H9 (cell line): ENCODE measurements at regions not wholly inside any gene's neighbourhood (a gene's known extent, or its start where the extent isn't known, plus 50 kb on each side); places are given as distances from the start of the nearest gene placed in this dataset.

Source experiments
- DNase-seq: peaks from one replicate; pipeline ENCODE4 v3.0.0-alpha.2; 2017
- H2AFZ ChIP-seq: one replicate; pipeline ENCODE4 v1.6.1; 2013; ENCODE audit warnings: mild to moderate bottlenecking, low read length, control low read depth, moderate library complexity
- H2AK5ac ChIP-seq: 2 replicates; pipeline ENCODE4 v1.6.1; 2013; ENCODE audit warnings: low read length, control low read depth, mixed read lengths; ENCODE audit not compliant: insufficient read length
- H2BK120ac ChIP-seq: one replicate; pipeline ENCODE4 v1.6.1; 2013; ENCODE audit warnings: low read depth, mild to moderate bottlenecking, low read length, control low read depth, inconsistent platforms; ENCODE audit not compliant: poor library complexity, severe bottlenecking
- H2BK12ac ChIP-seq: 2 replicates; pipeline ENCODE4 v1.6.1; 2013; ENCODE audit warnings: low read length, control low read depth, mixed read lengths, low read depth; ENCODE audit not compliant: insufficient read length
- H2BK15ac ChIP-seq: 2 replicates; pipeline ENCODE4 v1.6.1; 2013; ENCODE audit warnings: low read depth, low read length, control low read depth
- H2BK20ac ChIP-seq: one replicate; pipeline ENCODE4 v1.6.1; 2013; ENCODE audit warnings: low read depth, mild to moderate bottlenecking, low read length, control low read depth, inconsistent platforms; ENCODE audit not compliant: poor library complexity, severe bottlenecking
- H2BK5ac ChIP-seq: 2 replicates; pipeline ENCODE4 v1.6.1; 2013; ENCODE audit warnings: low read length, control low read depth, mixed read lengths; ENCODE audit not compliant: insufficient read length
- H3K14ac ChIP-seq: 2 replicates; pipeline ENCODE4 v1.6.1; 2013; ENCODE audit warnings: low read length, control low read depth; ENCODE audit not compliant: insufficient read depth
- H3K18ac ChIP-seq: 2 replicates; pipeline ENCODE4 v1.6.1; 2013; ENCODE audit warnings: low read depth, mild to moderate bottlenecking, mixed read lengths, low read length, control low read depth; ENCODE audit not compliant: insufficient read length
- H3K23ac ChIP-seq: 2 replicates; pipeline ENCODE4 v1.6.1; 2013; ENCODE audit warnings: low read length, control low read depth, mixed read lengths, low read depth; ENCODE audit not compliant: insufficient read length
- H3K23me2 ChIP-seq: 2 replicates; pipeline ENCODE4 v1.6.1; 2013; ENCODE audit warnings: low read depth, mild to moderate bottlenecking, mixed read lengths, low read length, control low read depth; ENCODE audit not compliant: insufficient read length, poor library complexity, severe bottlenecking
- H3K27ac ChIP-seq: 2 replicates; pipeline ENCODE4 v1.5.1; 2013; ENCODE audit warnings: low read length, control low read depth, mixed read lengths, low read depth; ENCODE audit not compliant: insufficient read length
- H3K27me3 ChIP-seq: 2 replicates; pipeline ENCODE4 v1.6.1; 2013; ENCODE audit warnings: low read length, control low read depth, inconsistent platforms; ENCODE audit not compliant: insufficient read depth
- H3K4ac ChIP-seq: 2 replicates; pipeline ENCODE4 v1.6.1; 2013; ENCODE audit warnings: low read depth, mild to moderate bottlenecking, control low read depth, inconsistent platforms, low read length, moderate library complexity
- H3K4me1 ChIP-seq: 2 replicates; pipeline ENCODE4 v1.6.1; 2013; ENCODE audit warnings: low read length, control low read depth, inconsistent platforms; ENCODE audit not compliant: insufficient read depth
- H3K4me2 ChIP-seq: 2 replicates; pipeline ENCODE4 v1.6.1; 2013; ENCODE audit warnings: low read length, control low read depth, mixed read lengths; ENCODE audit not compliant: insufficient read length, insufficient read depth
- H3K56ac ChIP-seq: 2 replicates; pipeline ENCODE4 v1.6.1; 2013; ENCODE audit warnings: low read depth, mild to moderate bottlenecking, mixed read lengths, low read length, control low read depth; ENCODE audit not compliant: insufficient read length
- H3K79me1 ChIP-seq: 2 replicates; pipeline ENCODE4 v1.6.1; 2013; ENCODE audit warnings: low read depth, mild to moderate bottlenecking, moderate library complexity, low read length, control low read depth, inconsistent platforms; ENCODE audit not compliant: insufficient read depth, poor library complexity, severe bottlenecking
- H3K79me2 ChIP-seq: 2 replicates; pipeline ENCODE4 v1.6.1; 2013; ENCODE audit warnings: low read length, control low read depth, inconsistent platforms; ENCODE audit not compliant: insufficient read depth
- H3K9ac ChIP-seq: 2 replicates; pipeline ENCODE4 v1.6.1; 2013; ENCODE audit warnings: low read length, control low read depth, mixed read lengths; ENCODE audit not compliant: insufficient read length; ENCODE audit errors: extremely low read depth
- H3K9me3 ChIP-seq: one replicate; pipeline ENCODE4 v1.6.1; 2013; ENCODE audit warnings: low read depth, low read length, inconsistent platforms; ENCODE audit not compliant: control insufficient read depth
- H3T11ph ChIP-seq: one replicate; pipeline ENCODE4 v1.6.1; 2013; ENCODE audit warnings: mild to moderate bottlenecking, low read length, control low read depth, inconsistent platforms
- H4K20me1 ChIP-seq: one replicate; pipeline ENCODE4 v1.6.1; 2013; ENCODE audit not compliant: control insufficient read depth, insufficient read length, insufficient read depth
- H4K5ac ChIP-seq: 2 replicates; pipeline ENCODE4 v1.6.1; 2013; ENCODE audit warnings: low read depth, mild to moderate bottlenecking, mixed read lengths, low read length, control low read depth; ENCODE audit not compliant: insufficient read length
- H4K8ac ChIP-seq: replicated peaks from 2 replicates; pipeline ENCODE4 v1.6.1; 2013; ENCODE audit warnings: low read length, control low read depth, mixed read lengths, low read depth; ENCODE audit not compliant: insufficient read length
- H4K91ac ChIP-seq: 2 replicates; pipeline ENCODE4 v1.6.1; 2013; ENCODE audit warnings: low read depth, mild to moderate bottlenecking, moderate library complexity, mixed read lengths, low read length, control low read depth; ENCODE audit not compliant: insufficient read length
- H3K27ac Mint-ChIP-seq, 3 experiments: 2 replicates in 2 of 3; 3 replicates in 1 of 3; pipeline ENCODE4 v1.8.0; 2020 to 2021; ENCODE audit warnings: mixed read lengths in 3 of 3, mild to moderate bottlenecking in 1 of 3, moderate library complexity in 1 of 3
- H3K27me3 Mint-ChIP-seq: 2 replicates; pipeline ENCODE4 v1.8.0; 2021; ENCODE audit warnings: low read depth, mild to moderate bottlenecking, moderate library complexity, mixed read lengths
- H3K36me3 Mint-ChIP-seq, 3 experiments: 2 replicates in 2 of 3; 3 replicates in 1 of 3; pipeline ENCODE4 v1.8.0; 2020 to 2021; ENCODE audit warnings: low read depth in 3 of 3, mixed read lengths in 3 of 3; ENCODE audit not compliant: insufficient read depth in 1 of 3
- H3K4me1 Mint-ChIP-seq, 2 experiments: 2 replicates each; pipeline ENCODE4 v1.8.0; 2020; ENCODE audit warnings: mixed read lengths in 2 of 2
- H3K4me3 Mint-ChIP-seq, 2 experiments: 2 replicates in 1 of 2; 3 replicates in 1 of 2; pipeline ENCODE4 v1.8.0; 2020 to 2021; ENCODE audit warnings: mild to moderate bottlenecking in 2 of 2, mixed read lengths in 2 of 2, moderate library complexity in 1 of 2
- H3K9me3 Mint-ChIP-seq, 2 experiments: 2 replicates in 1 of 2; 3 replicates in 1 of 2; pipeline ENCODE4 v1.8.0; 2020; ENCODE audit warnings: mild to moderate bottlenecking in 2 of 2, mixed read lengths in 2 of 2, moderate library complexity in 1 of 2
- WGBS: extraction: QIAGEN DNeasy Blood & Tissue Kit; methylation state at CpG from one replicate; pipeline ENCODE4 v1.1.7; 2013; ENCODE audit warnings: missing lambda C conversion rate, low lambda C conversion rate, mixed read lengths; ENCODE audit not compliant: insufficient read length; ENCODE audit errors: extremely low coverage; 5-methylcytosine and 5-hydroxymethylcytosine counted together
- TF ChIP-seq, protein P1 (sequence below): fragments of 200-600 bp; sonication (generic); conservative IDR thresholded peaks from 3 replicates; pipeline ENCODE4 v1.8.0; 2021; ENCODE audit warnings: antibody characterized with exemption, mild to moderate bottlenecking

DNA sequence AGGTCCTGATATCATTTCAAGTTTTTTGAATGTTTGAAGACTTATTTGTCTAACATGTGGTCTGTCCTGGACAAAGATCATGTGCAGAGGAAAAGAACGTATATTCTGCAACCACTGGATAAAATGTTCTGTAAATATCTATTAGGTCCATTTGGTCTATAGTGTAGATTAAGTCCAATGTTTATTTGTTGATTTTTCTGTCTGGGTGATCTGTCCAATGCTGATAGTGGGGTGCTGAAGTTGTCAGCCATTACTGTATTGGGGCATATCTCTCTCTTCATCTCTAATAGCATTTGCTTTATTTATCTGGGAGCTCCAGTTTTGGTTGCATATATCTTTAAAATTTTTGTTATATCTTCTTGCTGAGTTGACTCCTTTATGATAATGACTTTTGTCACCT lies 258.4 kb upstream of the CITED2 start:
- no peaks in the 10 kb centered on the region for H3K23me2 ChIP-seq
- no CpG with 5 or more reads among the region's 1 CpG for WGBS
- no peak overlapping the region for H3K27ac Mint-ChIP-seq

More for the DNA sequence above, 258.4 kb upstream of the CITED2 start:
- no peak overlapping the region for H4K5ac ChIP-seq
- no peak overlapping the region for H4K8ac ChIP-seq
- H2BK5ac ChIP-seq = no peak overlapping the region
- H3K27me3 Mint-ChIP-seq = 0 out of 2 replicates have a peak, but pooled peaks cover 2% of the 10 kb centered on the region
- no peak overlapping the region for H2AFZ ChIP-seq
- H3K9ac ChIP-seq = no peak overlapping the region
- H3K4me1 Mint-ChIP-seq = peaks cover 5 to 8% of the 10 kb centered on the region in 2 experiments
- H2BK12ac ChIP-seq = no peak overlapping the region
- no peak overlapping the region for H3K4me3 Mint-ChIP-seq
- H3K9me3 Mint-ChIP-seq = peaks cover 0 to 6% of the 10 kb centered on the region in 2 experiments; a peak in 2 of 5 replicates
- no peak overlapping the region for H4K91ac ChIP-seq
- no peaks in the 10 kb centered on the region for H4K20me1 ChIP-seq
- TF ChIP-seq, protein P1, sequence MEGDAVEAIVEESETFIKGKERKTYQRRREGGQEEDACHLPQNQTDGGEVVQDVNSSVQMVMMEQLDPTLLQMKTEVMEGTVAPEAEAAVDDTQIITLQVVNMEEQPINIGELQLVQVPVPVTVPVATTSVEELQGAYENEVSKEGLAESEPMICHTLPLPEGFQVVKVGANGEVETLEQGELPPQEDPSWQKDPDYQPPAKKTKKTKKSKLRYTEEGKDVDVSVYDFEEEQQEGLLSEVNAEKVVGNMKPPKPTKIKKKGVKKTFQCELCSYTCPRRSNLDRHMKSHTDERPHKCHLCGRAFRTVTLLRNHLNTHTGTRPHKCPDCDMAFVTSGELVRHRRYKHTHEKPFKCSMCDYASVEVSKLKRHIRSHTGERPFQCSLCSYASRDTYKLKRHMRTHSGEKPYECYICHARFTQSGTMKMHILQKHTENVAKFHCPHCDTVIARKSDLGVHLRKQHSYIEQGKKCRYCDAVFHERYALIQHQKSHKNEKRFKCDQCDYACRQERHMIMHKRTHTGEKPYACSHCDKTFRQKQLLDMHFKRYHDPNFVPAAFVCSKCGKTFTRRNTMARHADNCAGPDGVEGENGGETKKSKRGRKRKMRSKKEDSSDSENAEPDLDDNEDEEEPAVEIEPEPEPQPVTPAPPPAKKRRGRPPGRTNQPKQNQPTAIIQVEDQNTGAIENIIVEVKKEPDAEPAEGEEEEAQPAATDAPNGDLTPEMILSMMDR = no peak
- H3K14ac ChIP-seq = no peak overlapping the region
- H2AK5ac ChIP-seq = no peak overlapping the region
- H3K4me1 ChIP-seq = peaks cover under 1% of the 10 kb centered on the region; the same call in 1 of the 2 replicates
- no peak overlapping the region for H3K4me2 ChIP-seq
- no peak overlapping the region for H3K23ac ChIP-seq
- peaks cover 0 to 9% (median 0%) of the 10 kb centered on the region in 3 experiments; a peak in 2 of 7 replicates for H3K36me3 Mint-ChIP-seq
- no peak overlapping the region for H3K56ac ChIP-seq
- no peaks in the 10 kb centered on the region for H3K79me2 ChIP-seq
- H3K18ac ChIP-seq = no peak overlapping the region
- no peaks in the 10 kb centered on the region for H3K27me3 ChIP-seq
- H2BK20ac ChIP-seq = no peak overlapping the region
- H3K27ac ChIP-seq = no peak overlapping the region
- H3K79me1 ChIP-seq = no peaks in the 10 kb centered on the region
- H2BK120ac ChIP-seq = no peak overlapping the region
- no peak for DNase-seq
- H3K4ac ChIP-seq = no peak overlapping the region
- H3T11ph ChIP-seq = no peak overlapping the region
- no peaks in the 10 kb centered on the region for H3K9me3 ChIP-seq
- H2BK15ac ChIP-seq = no peak overlapping the region
